AG09319 (cell line): ENCODE measurements at regions not wholly inside any gene's neighbourhood (a gene's known extent, or its start where the extent isn't known, plus 50 kb on each side); places are given as distances from the start of the nearest gene placed in this dataset.
"Not testable (repeated sequence)": the region's sequence is repeated elsewhere in the genome, so short reads cannot be mapped to it uniquely, and the experiment has no call there.

Experiments
- DNase-seq: peaks from one replicate; pipeline ENCODE4 v3.0.0-alpha.2; 2010; ENCODE audit warnings: low read depth; ENCODE audit errors: extremely low read depth
- CTCF ChIP-seq: IDR thresholded peaks from 2 replicates; pipeline ENCODE4 v1.5.1; 2011; ENCODE audit warnings: low read depth, mild to moderate bottlenecking, inconsistent platforms, low read length, moderate library complexity

GRCh38 chr12:111267144-111267543, 101.8 kb downstream of the PHETA1 start:
- no peak for TF ChIP-seq CTCF
- DNase-seq: no peak

GRCh38 chr12:111261911-111262676, 106.8 kb downstream of the PHETA1 start:
- no peak for TF ChIP-seq CTCF
- DNase-seq: no peak

GRCh38 chr12:111260732-111261131, 108.2 kb downstream of the PHETA1 start:
- no peak for DNase-seq
- TF ChIP-seq CTCF: no peak

GRCh38 chr12:111259231-111259630, 109.7 kb downstream of the PHETA1 start:
- TF ChIP-seq CTCF: no peak
- DNase-seq: no peak

GRCh38 chr12:111258081-111258480, 110.8 kb downstream of the PHETA1 start:
- not testable (repeated sequence) for DNase-seq

- DNase-seq: no peak
- TF ChIP-seq CTCF: no peak
These were observed 111.4 kb downstream of the PHETA1 start for GRCh38 chr12:111257435-111257902.

- TF ChIP-seq CTCF: no peak
- DNase-seq: no peak
These were observed 112.1 kb downstream of the PHETA1 start for GRCh38 chr12:111256629-111257434.
